ENCODE measurements at regions not wholly inside any gene's neighbourhood (a gene's known extent, or its start where the extent isn't known, plus 50 kb on each side); places are given as distances from the start of the nearest gene placed in this dataset.
"Not testable (repeated sequence)": the region's sequence is repeated elsewhere in the genome, so short reads cannot be mapped to it uniquely, and the experiment has no call there.

DNA sequence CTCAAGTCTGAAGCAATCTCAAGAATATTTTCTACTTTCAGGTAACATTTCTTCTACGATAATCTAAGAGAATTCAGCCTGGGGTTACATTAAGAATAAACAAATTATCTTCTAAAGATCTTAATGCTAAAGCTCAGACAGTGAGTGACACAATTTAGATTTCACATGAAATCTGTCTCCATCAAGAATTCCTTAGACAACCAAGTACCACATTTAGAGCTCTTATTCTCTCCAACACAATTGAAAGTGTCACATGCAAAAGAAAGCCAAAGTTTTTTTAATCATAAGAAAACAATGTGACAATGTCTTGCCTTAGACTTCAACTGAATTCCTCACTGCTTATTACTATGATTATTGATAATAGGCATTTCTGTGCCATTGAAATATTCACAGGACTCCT lies 60.7 kb upstream of the FAT3 start:
- no peak for DNase-seq
- Histone ChIP-seq H4K20me1 (ENCODE audit: insufficient read depth, low read length) (no peaks in the 10 kb centered on the region), H3K36me3 (replicated peaks; ENCODE audit: insufficient read depth, low read length) (no peaks in the 10 kb centered on the region), H3K4me2 (ENCODE audit: low read depth, low read length) (no peak overlapping the region), H3K9ac (ENCODE audit: low read length) (no peak overlapping the region), H3K27me3 (replicated peaks; ENCODE audit: insufficient read depth, low read length) (no peaks in the 10 kb centered on the region), H3K9me2 (replicated peaks; ENCODE audit: insufficient read depth, low read length) (no peaks in the 10 kb centered on the region), H3K4me1 (ENCODE audit: low read length) (no peaks in the 10 kb centered on the region), H3K79me2 (ENCODE audit: low read length) (no peaks in the 10 kb centered on the region), H3K9me3 (replicated peaks; ENCODE audit: insufficient read depth, low read length) (no peaks in the 10 kb centered on the region), H3K27ac (ENCODE audit: low read length) (no peak overlapping the region), H3K4me3 (ENCODE audit: low read length) (no peak overlapping the region), H2AFZ (ENCODE audit: low read length) (no peak overlapping the region), H3F3A (ENCODE audit: insufficient read depth, low read length) (no peaks in the 10 kb centered on the region)
- TF ChIP-seq EZH2phosphoT487 (IDR thresholded peaks at IDR 0.05; ENCODE audit: low read length) (no peak), CTCF (IDR thresholded peaks at IDR 0.05; ENCODE audit: low read length) (no peak), EZH2 (optimal IDR thresholded peaks at IDR 0.05; ENCODE audit: low read depth, low read length) (no peak)

- no peaks in the 10 kb centered on the region for H4K20me1 ChIP-seq (ENCODE audit: insufficient read depth, low read length)
- no peak for TF ChIP-seq EZH2phosphoT487 (IDR thresholded peaks at IDR 0.05; ENCODE audit: low read length)
- TF ChIP-seq EZH2 (optimal IDR thresholded peaks at IDR 0.05; ENCODE audit: low read depth, low read length) = no peak
- no peak for TF ChIP-seq CTCF (IDR thresholded peaks at IDR 0.05; ENCODE audit: low read length)
- H3F3A ChIP-seq (ENCODE audit: insufficient read depth, low read length) = no peaks in the 10 kb centered on the region
- no peak overlapping the region for H3K4me3 ChIP-seq (ENCODE audit: low read length)
- no peak for DNase-seq
- H3K27ac ChIP-seq (ENCODE audit: low read length) = no peak overlapping the region
- no peaks in the 10 kb centered on the region for H3K36me3 ChIP-seq (replicated peaks; ENCODE audit: insufficient read depth, low read length)
- no peaks in the 10 kb centered on the region for H3K9me3 ChIP-seq (replicated peaks; ENCODE audit: insufficient read depth, low read length)
- no peak overlapping the region for H3K9ac ChIP-seq (ENCODE audit: low read length)
- H3K9me2 ChIP-seq (replicated peaks; ENCODE audit: insufficient read depth, low read length) = no peaks in the 10 kb centered on the region
- H3K4me1 ChIP-seq (ENCODE audit: low read length) = no peaks in the 10 kb centered on the region
- no peak overlapping the region for H2AFZ ChIP-seq (ENCODE audit: low read length)
- H3K4me2 ChIP-seq (ENCODE audit: low read depth, low read length) = no peak overlapping the region
- H3K27me3 ChIP-seq (replicated peaks; ENCODE audit: insufficient read depth, low read length) = no peaks in the 10 kb centered on the region
- no peaks in the 10 kb centered on the region for H3K79me2 ChIP-seq (ENCODE audit: low read length)
Measured at GRCh38 chr11:92162776-92163175, 61.8 kb upstream of the FAT3 start.

- Histone ChIP-seq H3F3A (ENCODE audit: insufficient read depth, low read length) (no peaks in the 10 kb centered on the region), H3K79me2 (ENCODE audit: low read length) (no peaks in the 10 kb centered on the region), H3K4me1 (ENCODE audit: low read length) (no peaks in the 10 kb centered on the region), H3K4me3 (ENCODE audit: low read length) (no peak overlapping the region), H3K36me3 (replicated peaks; ENCODE audit: insufficient read depth, low read length) (no peaks in the 10 kb centered on the region), H4K20me1 (ENCODE audit: insufficient read depth, low read length) (no peaks in the 10 kb centered on the region), H2AFZ (ENCODE audit: low read length) (no peak overlapping the region), H3K9ac (ENCODE audit: low read length) (no peak overlapping the region), H3K27me3 (replicated peaks; ENCODE audit: insufficient read depth, low read length) (no peaks in the 10 kb centered on the region), H3K9me2 (replicated peaks; ENCODE audit: insufficient read depth, low read length) (no peaks in the 10 kb centered on the region), H3K4me2 (ENCODE audit: low read depth, low read length) (no peak overlapping the region), H3K27ac (ENCODE audit: low read length) (no peak overlapping the region), H3K9me3 (replicated peaks; ENCODE audit: insufficient read depth, low read length) (no peaks in the 10 kb centered on the region)
- TF ChIP-seq EZH2phosphoT487 (IDR thresholded peaks at IDR 0.05; ENCODE audit: low read length) (no peak), CTCF (IDR thresholded peaks at IDR 0.05; ENCODE audit: low read length) (no peak), EZH2 (optimal IDR thresholded peaks at IDR 0.05; ENCODE audit: low read depth, low read length) (no peak)
- no peak for DNase-seq
Measured at GRCh38 chr11:92159931-92160330, 64.7 kb upstream of the FAT3 start.

- not testable (repeated sequence) for H3F3A ChIP-seq (ENCODE audit: insufficient read depth, low read length); H3K79me2 ChIP-seq (ENCODE audit: low read length); H3K9me3 ChIP-seq (replicated peaks; ENCODE audit: insufficient read depth, low read length); H3K27me3 ChIP-seq (replicated peaks; ENCODE audit: insufficient read depth, low read length); H4K20me1 ChIP-seq (ENCODE audit: insufficient read depth, low read length); H3K27ac ChIP-seq (ENCODE audit: low read length); DNase-seq; H3K4me1 ChIP-seq (ENCODE audit: low read length); H3K36me3 ChIP-seq (replicated peaks; ENCODE audit: insufficient read depth, low read length); H3K9ac ChIP-seq (ENCODE audit: low read length); H2AFZ ChIP-seq (ENCODE audit: low read length); H3K4me2 ChIP-seq (ENCODE audit: low read depth, low read length); H3K9me2 ChIP-seq (replicated peaks; ENCODE audit: insufficient read depth, low read length); H3K4me3 ChIP-seq (ENCODE audit: low read length)
Measured at GRCh38 chr11:92157390-92157789, 67.2 kb upstream of the FAT3 start.
